HL-60 (cell line): ENCODE measurements at regions not wholly inside any gene's neighbourhood (a gene's known extent, or its start where the extent isn't known, plus 50 kb on each side); places are given as distances from the start of the nearest gene placed in this dataset.

ENCODE experiments used
- CTCF ChIP-seq: IDR thresholded peaks from one replicate; pipeline ENCODE4 v1.5.1; 2011; ENCODE audit warnings: low read length, control low read depth, inconsistent platforms; ENCODE audit not compliant: insufficient read depth
- REST ChIP-seq: IDR thresholded peaks from 2 replicates; pipeline ENCODE4 v1.6.1; 2012; ENCODE audit warnings: low read depth; ENCODE audit not compliant: insufficient replicate concordance

- TF ChIP-seq CTCF (no peak), REST (no peak)
These were observed 645.1 kb downstream of the ADGRL2 start for GRCh38 chr1:82445827-82446226.
